HG03039 (cell line): ENCODE measurements at regions not wholly inside any gene's neighbourhood (a gene's known extent, or its start where the extent isn't known, plus 50 kb on each side); places are given as distances from the start of the nearest gene placed in this dataset.

Source experiments
- ATAC-seq: cut with Tn5 transposase; IDR thresholded peaks from one replicate; pipeline ENCODE4 v1.9.1; 2021; ENCODE audit warnings: mild to moderate bottlenecking, moderate library complexity; ENCODE audit not compliant: unreplicated experiment

DNA sequence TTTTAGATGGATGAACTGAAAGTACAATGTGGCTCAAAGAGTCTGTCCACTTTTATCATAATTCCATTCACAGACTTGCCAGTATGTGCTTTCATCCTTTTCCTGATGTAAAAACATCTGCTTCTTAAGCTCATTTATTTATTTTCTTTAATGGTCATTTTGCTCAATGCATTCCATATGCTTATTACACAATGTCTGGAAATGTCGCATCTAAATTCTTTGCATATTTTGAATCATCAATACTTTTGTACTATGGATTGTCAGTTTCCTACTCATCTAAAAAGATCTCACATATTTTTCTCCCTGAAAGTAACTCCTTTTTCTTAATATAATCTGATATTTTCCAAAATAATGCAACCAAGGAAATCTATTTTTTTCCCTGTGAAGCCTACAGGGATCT lies 1315.8 kb downstream of the EFNB2 start:
- no peak for ATAC-seq

DNA sequence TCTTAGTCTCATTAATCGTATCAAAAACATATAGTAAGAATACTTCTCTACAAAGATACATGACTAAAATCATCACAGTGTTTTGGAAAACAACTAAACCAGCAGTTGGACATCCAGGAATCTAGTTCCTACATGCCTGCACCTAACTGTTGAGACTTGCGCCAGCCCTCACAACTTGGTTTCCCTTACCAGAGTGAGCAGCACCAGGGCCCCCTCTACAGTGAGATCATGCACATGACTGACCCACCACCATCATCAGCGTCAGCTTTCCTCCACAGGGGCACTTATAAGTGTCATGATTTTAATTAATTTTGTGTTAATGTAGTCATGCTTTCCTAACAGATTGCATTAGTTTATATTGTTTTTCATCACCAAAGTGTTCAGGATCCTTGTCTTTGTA lies 1322.0 kb downstream of the EFNB2 start:
- no peak for ATAC-seq

DNA sequence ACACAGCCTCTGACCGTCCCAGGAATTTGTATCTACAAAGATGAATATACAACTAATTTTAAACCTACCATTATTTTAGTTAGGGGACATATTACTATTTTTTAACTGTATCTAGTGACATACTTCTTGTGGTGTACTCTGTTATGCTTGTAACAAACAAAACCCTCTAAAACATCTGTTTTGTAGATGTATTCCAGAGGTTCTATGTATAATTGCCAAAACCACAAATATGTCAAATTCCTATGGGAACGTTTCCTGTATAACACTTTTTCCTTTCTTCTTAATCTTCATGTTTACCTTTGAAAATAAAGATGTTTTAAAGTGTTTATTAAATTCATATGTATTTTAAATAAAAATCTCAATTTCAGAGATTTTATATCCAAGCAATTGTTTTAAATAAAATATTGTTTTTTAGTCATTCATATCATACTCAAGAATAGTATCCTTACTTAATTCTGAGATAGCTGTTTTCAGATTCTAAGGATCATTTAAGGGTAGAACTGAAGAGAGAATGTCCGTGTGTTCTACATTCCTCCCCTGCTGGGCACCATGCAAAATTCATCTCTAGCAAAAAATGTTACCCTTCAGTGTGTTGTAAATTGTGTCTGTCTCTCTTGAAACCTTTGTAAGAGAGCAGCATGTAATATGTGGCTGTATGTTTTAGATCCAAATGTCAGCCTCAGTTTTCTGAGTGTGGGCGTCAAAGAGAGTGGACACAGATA lies 1327.7 kb downstream of the EFNB2 start:
- no peak for ATAC-seq

DNA sequence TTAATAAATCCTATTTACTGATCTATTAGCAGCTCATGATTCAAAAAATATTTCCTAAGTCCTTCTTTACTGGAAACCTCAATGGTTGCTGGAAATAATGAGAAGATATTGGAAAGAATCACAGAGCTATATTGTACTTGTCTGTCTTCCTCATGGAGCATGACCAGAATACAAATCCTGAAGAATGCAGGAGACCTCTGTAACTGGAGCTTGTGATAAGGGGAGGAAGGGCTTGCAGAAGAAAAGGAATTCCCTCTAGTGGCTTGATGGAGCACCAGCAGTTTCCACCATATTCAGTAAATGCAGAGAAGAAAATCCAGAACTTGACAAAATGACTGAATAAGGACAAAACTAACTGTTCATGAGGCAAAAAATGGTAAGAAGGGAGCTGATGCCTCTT lies 1333.1 kb downstream of the EFNB2 start:
- no peak for ATAC-seq

DNA sequence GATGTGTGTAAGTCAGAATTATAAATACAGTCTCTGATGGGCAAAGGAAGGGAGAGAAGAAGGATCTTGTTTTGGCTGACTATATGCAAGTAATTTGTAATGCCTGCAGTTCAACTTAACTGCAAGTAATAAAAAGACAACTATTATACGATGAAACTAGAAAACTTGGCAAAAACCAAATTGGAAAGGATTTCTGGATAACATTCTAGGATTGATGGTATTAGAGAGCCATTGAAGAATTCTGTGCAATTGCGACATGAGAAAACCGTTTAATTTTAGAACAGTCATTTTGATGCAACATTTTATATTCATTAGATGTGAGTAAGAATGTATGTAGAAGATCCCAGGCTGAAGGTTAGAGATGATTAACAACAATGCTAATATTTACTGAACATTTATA lies 1334.1 kb downstream of the EFNB2 start:
- ATAC-seq, result no peak

DNA sequence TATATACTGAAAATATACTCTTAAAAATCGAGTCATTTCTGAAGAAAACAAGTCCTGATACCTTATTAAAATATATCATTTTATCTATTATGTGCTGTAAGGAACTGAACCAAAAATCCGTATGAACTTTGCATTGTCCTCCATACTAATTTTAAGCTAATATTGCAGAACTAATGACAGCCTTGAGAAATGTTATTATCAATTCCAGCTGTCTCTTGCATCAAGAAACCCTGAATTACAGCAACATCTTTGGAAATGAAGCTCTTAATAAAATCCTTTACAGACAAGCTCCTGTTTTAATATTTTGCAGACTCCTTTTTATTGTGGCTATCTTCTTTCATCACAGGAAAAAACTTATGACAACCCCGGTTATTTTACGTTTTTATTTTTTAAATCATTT lies 1335.3 kb downstream of the EFNB2 start:
- ATAC-seq, result no peak

DNA sequence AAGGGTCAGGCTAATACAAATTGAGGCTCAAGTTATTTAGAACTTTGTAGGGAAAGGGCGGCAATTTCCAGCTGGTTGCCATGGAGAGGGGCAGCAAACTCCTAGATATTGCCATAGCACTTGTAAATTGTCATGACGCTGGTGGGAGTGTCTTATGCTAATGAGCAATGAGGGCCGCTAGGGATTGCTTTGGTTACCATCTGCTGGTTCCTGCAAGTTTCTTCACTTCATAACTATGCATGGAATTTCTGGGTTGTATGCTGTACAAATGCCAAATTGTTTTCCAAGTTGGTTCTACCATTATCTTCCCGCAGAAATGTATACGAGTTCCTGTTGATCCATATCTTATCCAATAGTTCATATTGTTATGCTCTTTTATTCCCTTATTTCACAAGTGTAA lies 1339.4 kb downstream of the EFNB2 start:
- no peak for ATAC-seq

DNA sequence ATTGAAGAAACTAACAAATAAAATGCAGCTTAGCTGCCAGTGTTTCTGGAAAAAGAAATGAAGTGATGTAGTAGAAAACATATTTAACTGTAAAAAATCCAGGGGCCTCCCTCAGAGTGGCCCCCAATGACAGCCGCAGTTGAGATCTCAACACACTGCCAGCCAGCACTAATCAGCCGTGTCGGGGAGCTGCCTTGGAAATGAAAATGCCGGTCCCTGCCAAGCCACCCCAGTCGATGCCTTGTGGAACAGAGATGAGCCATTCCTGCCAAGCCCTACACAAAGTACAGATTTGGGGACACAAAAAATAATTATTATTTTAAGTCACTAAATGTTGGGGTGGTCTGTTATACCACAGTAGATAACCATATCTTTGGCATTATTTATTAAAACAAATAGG lies 1342.4 kb downstream of the EFNB2 start:
- ATAC-seq, result no peak

DNA sequence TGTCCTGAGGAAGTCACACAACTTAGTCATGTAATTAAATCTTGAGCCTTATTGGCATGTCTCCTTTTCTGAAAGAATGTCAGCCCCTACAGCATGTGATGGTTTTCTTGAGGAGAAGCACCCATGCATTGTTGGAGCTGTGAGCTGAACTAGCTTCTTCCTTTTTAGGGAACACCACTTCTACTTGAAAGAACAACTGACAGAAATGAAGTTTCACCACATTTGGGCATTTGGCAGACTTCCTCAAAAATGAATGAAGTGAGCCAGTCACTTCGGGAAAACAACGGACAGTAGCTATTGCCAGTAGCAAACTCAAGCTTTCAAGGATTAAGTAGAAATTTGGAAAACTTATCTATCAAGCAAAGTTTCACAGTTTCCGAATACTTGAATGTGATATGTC lies 1351.3 kb downstream of the EFNB2 start:
- no peak for ATAC-seq

DNA sequence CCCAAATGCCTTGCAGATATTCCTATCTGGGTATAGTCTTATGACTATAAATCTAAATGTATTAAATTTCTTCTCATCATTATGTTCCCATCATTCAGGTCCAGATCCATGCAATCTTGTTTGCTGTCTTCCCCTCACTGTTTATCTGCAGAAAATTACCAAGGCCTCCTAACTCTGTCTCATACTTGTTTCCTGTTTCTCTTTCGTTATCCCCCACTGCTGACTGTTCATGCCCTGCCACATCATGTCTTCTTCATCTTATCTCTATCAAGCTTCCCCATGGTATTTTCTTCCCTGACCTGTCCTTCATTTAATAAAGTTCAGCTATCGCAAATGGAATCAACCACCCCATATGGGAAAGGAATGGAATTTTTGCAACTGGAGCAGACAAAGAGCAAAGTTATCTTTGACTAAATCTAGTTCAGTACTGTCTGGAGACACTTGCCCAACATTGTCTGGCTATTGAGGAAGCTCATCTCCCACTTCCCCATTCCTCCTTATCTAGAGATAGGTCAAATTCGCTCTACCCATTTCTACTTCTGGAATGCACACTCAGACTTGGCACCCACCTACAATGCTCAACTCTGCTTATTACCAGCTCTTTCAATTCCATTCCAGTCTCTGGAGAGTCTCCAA lies 1358.1 kb downstream of the EFNB2 start:
- ATAC-seq, result no peak

DNA sequence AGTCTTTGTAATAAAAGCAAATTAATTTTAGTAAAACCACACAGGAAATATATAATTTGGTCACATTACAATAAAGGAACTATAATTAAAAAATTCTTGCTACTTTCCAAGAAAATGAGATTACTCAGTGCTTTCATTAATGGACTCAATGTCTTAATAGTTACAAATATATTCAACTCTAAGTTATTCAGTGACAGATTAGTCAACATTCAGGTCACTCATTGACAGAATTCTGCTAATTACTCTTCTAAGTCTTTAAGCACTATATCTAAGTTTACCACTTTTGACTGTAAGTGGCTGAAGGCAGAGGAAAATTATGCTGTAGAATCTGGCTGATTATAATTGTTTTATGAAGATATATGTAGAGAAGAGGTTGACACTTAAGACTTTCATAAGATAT lies 1365.0 kb downstream of the EFNB2 start:
- ATAC-seq, result no peak

DNA sequence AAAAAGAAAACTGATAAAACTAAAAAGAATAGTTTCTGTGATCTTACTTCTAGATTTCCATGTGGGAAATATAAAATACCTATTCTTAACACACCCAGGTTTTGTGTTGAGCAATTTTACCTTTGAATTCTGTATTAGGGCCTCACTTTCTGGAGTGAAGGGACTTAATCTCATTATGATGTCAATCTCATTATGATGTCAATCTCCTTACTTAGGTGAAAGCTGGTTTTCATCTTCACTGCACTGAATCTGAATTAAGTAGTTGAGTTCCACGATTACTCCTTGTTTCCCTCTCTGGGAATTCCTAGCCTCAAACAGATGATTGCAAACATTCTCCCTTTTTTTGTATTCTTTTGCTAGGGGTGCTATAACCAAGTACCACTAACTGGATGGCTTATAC lies 1367.2 kb downstream of the EFNB2 start:
- ATAC-seq, result no peak

DNA sequence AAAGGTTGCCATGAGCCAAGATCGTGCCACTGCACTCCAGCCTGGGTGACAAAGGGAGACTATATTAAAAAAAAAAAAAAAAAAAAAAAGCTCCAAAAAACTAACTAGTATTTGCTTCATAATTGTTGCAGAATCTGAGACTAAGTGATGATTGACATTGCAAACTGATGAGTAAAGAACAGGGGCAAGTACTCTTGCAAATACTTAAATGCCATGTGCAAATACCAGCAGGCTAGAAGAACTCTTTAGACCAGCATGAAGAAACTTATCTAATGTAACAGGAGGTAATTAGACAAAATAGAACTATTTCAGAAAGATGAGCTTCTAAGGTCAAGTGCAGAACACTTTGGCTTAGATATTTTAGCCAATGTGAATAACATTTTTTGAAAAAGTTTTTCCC lies 1368.1 kb downstream of the EFNB2 start:
- ATAC-seq, result no peak

DNA sequence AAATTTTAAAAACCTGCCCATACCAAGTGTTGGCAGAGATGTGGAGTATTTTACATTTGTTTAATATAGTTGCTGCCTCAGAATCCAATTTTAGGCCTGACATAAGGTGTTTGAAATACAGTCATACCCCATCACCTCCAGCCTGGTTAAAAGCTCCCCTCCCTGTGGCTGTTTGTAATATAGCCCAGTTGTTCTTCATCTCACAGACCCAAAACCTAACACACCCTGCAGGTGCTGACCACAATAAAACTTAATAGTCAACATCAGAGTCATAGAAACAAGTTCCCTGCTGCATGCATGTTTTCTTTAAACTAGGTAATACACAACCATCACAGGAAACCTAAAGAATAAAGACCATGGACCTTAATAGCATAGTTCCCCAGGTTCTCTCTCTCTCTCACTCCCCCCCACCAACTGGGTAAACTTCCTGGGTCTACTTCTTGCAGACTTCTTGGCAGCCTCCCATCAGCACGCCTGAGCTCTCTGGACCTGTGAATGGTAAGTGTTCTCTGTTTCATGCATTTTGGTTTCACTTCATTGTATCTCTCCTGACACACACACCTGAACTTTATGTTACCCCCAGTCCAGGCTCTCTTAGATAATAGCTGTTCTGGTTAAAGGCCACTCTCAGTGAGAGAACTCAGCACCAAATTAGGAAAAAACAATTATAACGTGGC lies 1369.9 kb downstream of the EFNB2 start:
- ATAC-seq, result peak; percentile 88

DNA sequence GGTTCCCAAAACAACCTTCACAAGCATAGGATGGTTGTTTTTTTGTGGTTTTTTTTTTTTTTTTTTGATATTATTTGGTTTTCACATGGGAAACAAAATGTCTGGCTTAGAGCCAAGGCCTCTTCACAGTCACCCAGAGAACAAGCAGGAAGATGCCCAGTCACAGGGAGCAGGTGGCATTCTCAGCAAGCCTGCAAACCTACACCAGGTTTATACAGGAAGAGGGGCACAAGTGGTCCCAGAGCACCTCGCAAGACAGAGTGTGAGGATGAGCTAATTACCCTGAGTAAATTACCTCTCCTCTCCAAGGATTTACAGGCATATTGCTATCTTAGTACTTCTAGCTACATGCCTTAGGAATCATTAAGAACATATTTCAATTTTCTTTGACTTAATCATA lies 1375.6 kb downstream of the EFNB2 start:
- ATAC-seq, result no peak

DNA sequence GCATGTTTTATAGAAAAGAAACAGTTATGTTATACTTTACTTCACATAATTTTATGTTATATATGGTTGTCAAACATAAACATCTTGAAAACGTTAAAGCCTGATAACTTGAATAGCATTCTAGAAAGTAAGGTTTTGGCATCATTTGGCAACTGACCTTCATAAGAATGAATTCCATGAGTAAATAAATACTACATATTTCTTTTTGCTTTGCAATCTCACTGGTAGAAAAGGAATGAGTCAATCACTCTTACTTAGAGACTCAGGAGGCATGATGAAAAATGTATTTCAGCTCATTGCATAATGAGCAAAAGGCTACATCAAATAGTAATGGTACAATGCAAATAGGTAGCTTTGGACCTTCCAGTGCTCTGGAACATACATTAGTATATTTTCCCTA lies 1381.9 kb downstream of the EFNB2 start:
- no peak for ATAC-seq

DNA sequence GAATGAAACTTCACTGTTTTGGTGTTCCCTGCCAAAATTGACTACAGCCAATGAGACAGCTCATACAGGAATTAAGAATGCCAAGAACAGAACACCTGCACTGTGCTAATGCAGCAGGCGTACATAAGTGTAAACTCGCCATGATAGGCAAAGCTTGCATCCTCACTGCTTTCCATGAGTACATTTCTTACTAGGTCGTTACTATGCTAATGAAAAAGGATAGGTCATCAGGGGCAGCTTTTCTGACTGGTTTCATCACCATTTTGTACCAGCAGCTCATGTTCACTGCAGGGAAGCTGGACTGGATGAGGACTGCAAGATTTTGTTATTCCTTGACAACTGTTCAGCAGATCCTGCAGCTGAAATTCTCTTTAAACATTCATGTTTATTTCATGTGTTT lies 1383.8 kb downstream of the EFNB2 start:
- no peak for ATAC-seq

DNA sequence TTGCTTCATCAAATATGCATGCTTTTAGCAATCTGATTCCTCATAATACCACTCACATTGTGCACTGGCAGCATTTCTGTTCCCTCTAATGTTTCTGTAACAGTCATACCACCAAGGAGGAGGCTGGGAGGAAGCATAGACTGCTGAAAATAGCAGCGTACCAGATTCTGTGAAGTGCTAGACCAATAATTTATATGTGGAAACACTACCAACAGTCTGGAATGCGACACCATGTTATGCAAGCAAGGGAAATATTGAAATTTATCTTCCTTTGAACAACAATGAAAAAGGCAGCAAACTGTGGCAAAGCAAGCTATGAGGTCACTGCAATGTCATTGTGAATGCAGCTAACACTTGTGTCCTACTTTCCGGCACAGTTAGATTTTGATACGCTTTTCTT lies 1388.0 kb downstream of the EFNB2 start:
- ATAC-seq, result no peak

DNA sequence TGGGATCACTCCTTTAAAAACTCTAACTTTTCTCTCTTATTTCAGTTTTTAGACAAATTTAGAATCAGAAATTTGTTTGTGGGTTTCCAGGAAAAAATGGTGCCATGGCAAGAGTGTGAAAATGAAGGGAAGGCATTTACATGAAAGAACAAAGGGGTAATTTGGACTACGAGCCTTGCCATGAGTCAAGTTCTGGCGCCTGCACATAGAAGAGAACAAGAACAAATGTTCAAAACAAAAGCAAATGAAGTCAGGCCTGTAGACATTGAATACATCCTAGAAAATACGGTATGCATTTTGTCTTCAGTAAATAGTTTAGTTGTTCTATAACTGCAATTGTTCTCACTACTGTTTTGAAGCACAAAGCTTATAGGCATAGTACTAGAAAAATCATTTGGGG lies 1390.5 kb downstream of the EFNB2 start:
- ATAC-seq, result no peak

DNA sequence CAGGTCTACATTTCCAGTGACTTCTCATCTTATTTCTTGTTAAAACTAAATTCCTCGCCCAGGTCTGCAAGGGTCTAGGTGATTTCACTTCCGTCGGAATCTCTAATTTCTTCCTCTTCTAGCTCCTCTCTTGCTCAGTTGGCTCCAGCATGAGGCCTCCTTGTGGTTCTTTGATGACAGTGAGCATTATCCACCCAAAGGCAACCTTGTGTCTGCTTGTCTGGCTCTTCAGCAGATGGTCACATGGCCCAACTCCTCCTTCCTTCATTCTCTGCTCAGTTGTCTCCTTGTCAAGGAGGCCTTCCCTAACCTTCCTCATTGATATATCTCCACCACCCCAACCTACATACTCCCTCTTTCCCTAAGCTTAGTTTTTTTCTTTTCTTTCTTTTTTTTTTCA lies 1391.4 kb downstream of the EFNB2 start:
- no peak for ATAC-seq

DNA sequence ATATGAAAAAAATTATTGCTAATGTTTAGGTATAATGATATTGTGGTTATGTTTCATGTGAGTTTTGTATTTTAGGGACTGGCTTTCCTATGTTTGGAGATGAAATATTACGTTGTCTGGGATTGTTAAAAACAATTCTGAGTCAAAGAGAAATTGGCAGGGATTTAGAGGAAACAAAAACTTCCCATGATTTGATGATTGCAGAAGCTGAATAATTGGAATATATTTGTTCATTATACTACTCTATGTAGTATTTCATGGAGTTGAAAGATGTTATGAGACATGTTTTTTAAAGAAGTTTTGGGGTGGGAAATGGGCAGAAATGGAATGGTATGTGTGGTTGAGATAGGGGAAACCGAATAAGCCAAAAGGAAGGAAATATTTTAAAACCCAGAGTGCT lies 1392.9 kb downstream of the EFNB2 start:
- ATAC-seq, result no peak
